HG03378 (cell line): ENCODE measurements at regions not wholly inside any gene's neighbourhood (a gene's known extent, or its start where the extent isn't known, plus 50 kb on each side); places are given as distances from the start of the nearest gene placed in this dataset.
"Not testable (repeated sequence)": the region's sequence is repeated elsewhere in the genome, so short reads cannot be mapped to it uniquely, and the experiment has no call there.

Source experiments
- ATAC-seq: cut with Tn5 transposase; IDR thresholded peaks from one replicate; pipeline ENCODE4 v1.9.1; 2021; ENCODE audit warnings: mild to moderate bottlenecking, moderate library complexity; ENCODE audit not compliant: unreplicated experiment

GRCh38 chrX:96430756-96431455, 253.7 kb upstream of the DIAPH2 start:
- ATAC-seq: no peak

DNA sequence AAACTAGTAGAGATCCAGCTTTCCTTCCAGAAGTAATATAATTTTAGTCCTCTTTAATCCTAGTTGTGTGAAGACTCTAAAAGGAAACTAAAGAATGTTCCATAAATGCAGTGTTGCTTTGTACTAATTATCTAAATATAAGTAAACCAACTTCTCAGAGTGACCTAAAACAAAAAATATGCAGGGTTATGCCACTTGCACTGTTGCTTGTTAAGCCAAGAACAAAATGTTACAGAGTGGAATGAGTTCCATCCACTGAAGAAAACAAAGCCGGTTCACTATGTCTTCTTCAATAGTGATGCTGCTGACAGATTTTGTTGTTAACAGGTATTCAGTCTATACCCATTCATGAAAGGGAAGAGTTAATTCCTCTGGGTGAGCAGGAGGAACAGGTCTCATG, 252.0 kb upstream of the DIAPH2 start:
- ATAC-seq: no peak

GRCh38 chrX:96433409-96434077, 251.1 kb upstream of the DIAPH2 start:
- ATAC-seq: no peak

DNA sequence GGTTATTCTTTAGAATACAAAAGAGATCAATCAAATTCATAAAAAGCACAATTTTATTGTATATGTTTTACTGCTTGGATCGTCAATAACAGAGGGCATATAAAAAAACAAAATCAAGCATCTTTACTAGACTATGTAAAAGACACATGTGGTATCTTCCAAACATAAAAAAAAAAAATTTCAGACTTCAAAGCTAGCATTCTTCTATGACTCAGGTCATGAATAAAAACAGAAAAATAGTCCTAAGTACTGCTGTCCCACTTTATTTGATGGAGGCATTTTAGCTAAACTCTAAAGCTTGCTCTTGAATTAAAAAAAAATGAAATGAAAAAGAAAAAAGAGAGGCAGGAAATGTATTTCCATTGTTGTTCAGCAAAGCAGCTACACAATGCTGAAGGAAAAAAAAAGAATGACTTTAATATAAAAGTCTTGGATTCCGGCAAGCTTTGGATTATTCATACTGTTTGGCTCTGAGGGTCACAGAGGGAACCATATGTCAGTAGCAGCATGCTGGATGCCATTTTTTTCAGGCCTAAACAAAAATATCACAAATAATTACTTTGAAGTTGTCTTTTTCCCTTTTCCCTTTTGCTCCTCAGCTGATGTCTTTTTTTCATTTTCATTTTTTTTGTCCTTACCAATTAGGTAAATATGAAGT, 249.1 kb upstream of the DIAPH2 start:
- no peak for ATAC-seq

GRCh38 chrX:96436105-96436504, 248.5 kb upstream of the DIAPH2 start:
- ATAC-seq: no peak

- no peak for ATAC-seq
Measured at GRCh38 chrX:96438803-96439202, 245.8 kb upstream of the DIAPH2 start.

DNA sequence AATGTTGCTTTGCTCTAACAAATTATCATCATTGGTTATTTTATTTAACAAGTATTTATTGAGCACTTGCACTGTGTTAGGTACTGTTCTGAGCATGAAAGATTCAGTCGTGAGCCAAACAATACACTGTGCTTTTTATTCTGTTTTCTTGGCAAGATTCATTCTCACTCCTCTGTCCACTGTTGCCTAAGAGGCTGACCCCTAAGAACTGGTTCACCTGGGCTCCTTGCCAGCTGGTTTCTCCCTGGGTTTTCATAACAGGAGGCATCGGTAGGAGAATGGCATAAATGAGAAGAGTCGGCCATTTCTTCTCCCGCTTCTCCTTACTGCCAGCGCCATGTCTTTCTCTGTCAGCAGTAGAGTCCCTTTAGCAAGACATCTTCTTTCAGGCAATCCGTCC, 243.7 kb upstream of the DIAPH2 start:
- ATAC-seq: no peak

DNA sequence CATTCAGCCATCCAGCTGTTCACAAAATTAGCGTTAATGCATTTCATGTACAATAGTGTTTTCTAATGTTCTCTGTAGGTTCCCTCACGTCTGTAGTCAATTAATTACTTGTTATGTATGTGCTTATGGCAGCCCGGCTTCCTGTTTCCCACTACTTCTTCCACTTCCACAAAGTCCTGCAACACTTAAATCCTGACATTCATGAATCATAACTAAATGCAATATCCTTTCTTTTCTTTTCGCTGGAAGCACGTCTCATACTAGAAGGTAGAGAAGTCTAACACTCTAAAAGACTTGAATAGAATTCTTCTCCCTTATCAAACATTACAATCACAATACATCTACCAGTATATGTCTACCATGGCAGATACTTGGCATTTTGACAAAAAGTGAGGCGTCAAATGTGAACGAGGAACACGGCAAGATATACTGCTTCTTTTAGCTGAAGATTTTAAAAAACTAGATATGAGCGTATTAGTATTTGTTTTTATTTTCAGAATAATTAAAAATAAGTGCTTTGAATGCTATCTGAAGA, 239.0 kb upstream of the DIAPH2 start:
- ATAC-seq: no peak

GRCh38 chrX:96446524-96446923, 238.1 kb upstream of the DIAPH2 start:
- ATAC-seq: no peak

DNA sequence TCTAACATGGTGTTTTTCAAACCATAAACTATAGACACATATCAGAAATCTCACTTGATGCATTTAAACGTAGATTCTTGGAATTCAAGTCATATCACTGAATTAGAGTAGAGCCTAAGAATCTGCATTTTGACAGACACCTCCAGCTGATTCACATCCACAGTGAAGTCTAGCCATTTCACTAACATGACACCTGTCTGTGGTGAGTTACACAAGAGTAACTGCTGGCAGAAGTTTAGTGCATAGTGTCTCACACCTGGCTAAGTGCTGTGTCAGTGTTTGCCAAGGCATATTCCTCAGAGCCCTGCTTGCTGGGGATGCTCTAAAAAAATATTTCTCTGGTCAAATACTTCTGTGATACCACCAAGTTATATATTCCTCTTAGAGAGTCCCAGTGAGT, 237.5 kb upstream of the DIAPH2 start:
- no peak for ATAC-seq

DNA sequence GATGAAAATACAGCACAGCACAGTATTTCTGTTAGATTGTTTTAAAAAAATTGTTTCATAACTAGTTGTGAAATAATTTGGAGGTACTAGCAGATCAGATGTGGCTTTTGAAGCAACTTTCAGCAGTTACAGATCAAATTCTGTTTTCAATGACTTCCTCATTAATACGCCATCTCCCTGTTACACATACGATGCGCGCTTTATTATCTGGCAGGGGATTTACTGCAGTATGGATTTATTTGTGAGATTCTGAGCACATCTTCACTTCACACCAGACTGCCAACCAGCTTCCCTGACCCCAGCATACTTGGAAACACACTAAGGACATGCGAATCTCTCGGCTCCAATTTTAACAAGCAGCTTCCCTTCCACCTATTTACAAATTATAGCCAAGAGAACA, 235.5 kb upstream of the DIAPH2 start:
- no peak for ATAC-seq

DNA sequence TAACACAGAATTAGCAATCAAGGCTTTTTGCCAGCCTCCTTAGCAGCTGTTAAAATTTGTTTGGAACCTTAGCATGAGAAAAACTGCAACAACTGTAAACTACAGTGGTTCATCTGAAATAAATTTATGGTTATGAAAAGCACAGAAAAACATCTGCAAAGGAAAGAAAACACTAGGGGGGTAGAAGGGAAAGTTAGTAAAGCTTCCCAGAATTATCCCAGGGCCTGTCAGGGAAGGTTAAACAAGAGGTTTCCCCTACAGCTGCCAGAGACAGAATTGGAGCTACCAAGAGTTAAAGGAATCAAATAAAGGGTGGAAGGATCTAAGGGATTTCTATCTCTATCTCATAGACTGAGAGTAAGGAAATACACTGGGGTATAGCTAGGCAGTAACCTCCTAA, 234.7 kb upstream of the DIAPH2 start:
- ATAC-seq: no peak

DNA sequence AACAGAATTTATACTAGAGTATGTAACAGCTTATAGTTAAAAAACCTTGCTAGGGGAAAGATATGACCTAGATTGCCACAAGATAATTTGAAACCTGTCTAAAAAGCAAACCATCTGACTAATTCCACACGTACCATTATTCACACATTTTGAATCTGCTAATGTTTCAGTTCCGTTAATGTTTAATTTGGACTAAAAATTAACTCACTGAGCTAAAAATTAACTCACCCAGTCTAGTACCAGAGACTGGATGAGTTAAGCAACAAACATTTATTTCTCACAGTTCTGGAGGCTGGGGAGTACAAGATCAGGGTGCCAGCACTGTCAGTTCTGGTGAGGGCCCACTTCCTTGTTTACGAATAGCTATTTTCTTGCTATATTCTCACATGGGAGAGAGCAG, 231.5 kb upstream of the DIAPH2 start:
- ATAC-seq: peak; percentile 90

DNA sequence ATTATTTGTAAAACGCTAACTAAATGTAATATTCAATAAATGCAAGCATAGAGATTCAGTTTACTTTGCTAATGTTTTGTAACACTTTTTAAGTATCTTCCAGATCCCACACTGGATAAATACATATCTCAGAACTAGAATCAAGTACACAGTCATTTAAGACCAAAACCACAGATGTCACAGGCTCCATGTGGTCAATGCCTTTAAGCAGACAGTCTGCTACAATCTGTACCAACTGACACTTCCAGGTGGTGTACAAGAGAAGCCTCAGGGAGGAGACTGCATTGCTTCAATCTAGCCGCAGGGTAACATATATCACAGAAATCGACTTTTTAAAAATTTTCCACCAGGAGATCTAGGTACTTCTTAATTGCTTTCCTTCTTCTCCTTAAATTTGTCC, 229.6 kb upstream of the DIAPH2 start:
- ATAC-seq: peak; percentile 44

- ATAC-seq: no peak
Measured at GRCh38 chrX:96464880-96465558, 219.6 kb upstream of the DIAPH2 start.

DNA sequence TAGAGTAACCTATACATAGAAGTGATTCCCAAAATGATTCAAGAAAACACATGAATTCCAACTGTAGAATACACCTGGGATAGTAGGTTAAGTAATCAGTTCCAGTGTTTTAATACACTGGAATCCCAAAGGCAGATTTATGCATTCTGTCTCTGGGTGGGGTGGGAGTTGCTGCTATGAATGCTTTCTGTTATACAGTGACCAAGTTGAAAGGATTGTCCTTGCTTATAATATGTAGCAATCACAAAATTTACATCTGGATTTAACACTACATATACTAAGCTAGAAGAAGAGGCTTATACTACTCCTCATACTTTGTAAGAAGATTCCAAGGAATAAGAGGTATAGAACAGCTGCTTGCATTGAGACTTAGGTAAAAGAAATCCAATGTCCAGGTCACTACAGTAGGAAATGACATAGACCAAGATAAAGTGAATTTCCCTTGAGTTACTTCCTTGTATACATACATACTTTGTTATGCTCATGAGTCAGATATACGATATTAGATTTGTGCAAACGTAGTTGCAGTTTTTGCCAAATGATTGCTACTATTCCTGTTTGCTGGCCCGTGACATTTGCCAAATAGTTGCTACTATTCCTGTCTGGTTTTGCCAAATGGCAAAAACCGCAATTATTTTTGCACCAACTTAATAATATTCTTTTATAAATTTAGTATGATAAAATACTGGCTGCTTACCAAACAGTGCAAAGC, 210.5 kb upstream of the DIAPH2 start:
- ATAC-seq: no peak

GRCh38 chrX:96474741-96475125, 209.9 kb upstream of the DIAPH2 start:
- no peak for ATAC-seq

GRCh38 chrX:96480081-96480480, 204.6 kb upstream of the DIAPH2 start:
- ATAC-seq: no peak

GRCh38 chrX:96481831-96482230, 202.8 kb upstream of the DIAPH2 start:
- no peak for ATAC-seq

- ATAC-seq: no peak
Measured at GRCh38 chrX:96483647-96484160, 200.9 kb upstream of the DIAPH2 start.

- ATAC-seq: not testable (repeated sequence)
Measured at GRCh38 chrX:96486687-96487086, 198.0 kb upstream of the DIAPH2 start.
